Renal pelvis (tissue), 1 donor: ENCODE measurements at regions not wholly inside any gene's neighbourhood (a gene's known extent, or its start where the extent isn't known, plus 50 kb on each side); places are given as distances from the start of the nearest gene placed in this dataset.
"Not testable (repeated sequence)": the region's sequence is repeated elsewhere in the genome, so short reads cannot be mapped to it uniquely, and the experiment has no call there.

Source experiments
- DNase-seq: peaks from one replicate; pipeline ENCODE4 v3.0.0-alpha.2; 2013

DNA sequence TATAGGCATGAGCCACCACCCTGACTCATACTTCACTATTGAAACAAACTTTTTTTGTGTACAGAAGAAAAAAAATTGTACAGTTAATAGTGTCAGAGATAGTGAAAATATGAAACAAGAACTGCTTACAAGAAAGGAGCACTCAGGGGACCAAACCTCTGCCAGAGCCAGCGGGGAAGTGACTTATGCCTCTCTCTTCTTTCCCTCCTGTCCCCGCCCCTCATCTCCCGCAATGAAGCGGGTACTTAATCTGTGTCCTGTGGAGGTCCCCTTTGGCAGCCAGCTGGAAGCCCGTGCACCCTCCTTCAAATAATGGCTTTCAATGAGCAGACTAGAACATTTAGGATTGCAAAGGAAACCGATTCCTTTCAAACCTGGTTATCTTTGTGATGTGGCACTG, 51.5 kb downstream of the PPIAL4A start:
- DNase-seq: not testable (repeated sequence)

DNA sequence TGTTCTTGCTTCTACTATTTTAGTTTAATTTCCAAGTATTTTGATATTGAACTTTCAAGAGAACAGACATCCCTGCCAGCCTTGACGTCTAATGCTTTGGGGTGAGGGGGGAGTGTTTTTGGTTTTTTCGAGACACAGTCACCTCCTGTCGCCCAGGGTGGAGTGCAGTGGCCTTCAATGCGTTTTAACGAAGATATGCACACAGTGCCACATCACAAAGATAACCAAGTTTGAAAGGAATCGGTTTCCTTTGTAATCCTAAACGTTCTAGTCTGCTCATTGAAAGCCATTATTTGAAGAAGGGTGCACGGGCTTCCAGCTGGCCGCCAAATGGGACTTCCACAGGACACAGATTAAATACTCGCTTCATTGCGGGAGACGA, 52.3 kb downstream of the PPIAL4A start:
- DNase-seq: not testable (repeated sequence)

DNA sequence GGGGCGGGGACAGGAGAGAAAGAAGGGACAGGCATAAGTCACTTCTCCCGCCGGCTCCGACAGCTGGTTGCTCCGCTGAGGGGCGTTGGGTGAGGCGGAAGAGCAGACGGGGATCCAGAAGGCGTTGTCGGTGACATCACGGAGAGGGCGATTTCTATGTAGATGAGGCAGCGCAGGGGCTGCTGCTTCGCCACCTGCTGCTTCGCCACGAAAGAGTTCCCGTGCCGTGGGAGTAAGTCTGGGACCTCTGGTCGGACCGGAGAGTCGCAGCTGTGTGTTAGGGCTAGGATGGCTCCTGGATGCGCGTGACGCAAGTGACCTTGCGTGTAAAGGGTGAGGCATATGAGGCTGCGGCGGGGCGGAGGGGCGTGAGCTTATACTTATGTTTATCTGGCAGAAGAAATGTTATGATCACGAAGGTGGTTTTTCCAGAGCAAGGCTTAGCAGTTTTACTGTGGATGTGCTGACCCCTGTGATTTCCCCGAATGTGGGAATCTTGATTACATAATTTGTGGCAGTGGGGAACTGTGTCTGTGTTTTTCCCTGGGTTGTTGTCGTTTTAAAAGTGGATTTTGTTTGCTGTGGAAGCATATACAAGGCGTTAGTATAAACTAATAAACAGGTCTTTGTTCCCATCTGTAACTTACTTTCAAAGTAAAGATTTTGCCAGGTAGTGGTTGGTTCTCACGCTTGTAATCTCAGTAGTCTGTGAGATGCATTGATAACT, 52.8 kb downstream of the PPIAL4A start:
- DNase-seq: peak; percentile 40

DNA sequence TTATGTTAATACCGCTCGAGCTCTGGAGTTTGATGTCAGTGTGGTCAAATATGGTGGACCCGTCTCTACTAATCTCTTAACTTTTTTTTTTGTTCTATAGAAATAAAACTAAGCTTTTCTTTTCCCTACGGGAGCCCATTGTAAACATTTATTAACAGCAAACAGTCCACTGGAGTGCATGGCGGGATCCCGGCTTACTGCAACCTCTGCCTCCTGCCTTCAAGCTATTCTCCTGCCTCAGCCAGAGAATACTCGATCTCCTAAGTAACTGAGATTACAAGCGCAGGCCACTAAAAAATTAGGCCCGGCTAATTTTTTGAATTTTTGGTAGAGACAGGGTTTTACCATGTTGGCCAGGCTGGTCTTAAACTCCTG, 53.4 kb downstream of the PPIAL4A start:
- not testable (repeated sequence) for DNase-seq

DNA sequence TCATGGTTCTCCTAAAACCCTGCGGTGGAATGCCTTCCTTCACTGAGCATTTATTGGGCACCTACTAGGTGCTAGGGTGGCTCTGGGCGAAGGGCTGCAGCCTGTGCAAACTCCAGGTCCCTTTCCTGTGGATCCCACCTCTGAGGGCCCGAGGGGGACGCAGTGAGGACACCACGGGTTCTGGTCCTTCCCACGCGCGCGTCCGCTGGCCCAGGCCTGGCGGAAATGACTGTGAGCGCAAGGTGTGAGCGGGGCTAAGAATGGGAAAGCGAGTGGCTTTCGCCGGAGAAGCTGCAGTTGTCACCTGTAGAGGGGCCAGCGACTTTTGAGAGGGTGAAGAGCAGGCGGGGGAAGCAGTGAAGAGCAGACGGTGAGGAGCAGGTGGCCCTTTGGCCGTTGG, 55.1 kb downstream of the PPIAL4A start:
- DNase-seq: not testable (repeated sequence)

DNA sequence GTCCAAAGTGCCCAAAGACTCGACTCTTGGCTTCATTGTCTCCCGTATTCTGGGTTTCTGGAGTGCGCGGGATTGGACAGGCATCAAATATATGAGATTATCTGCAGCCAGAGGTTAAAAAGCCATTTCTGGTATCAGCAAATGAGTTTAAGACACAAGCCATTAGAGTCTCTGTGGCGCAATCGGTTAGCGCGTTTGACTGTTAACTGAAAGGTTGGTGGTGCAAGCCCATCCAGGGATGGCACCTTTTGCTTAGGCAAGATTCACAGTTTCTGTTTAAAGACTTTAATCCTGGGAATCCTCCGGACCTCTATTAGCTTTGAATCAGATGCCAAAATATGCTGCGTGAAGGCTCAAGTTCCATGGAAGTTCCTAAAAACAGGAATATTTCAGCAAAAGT, 55.6 kb downstream of the PPIAL4A start:
- DNase-seq: not testable (repeated sequence)

DNA sequence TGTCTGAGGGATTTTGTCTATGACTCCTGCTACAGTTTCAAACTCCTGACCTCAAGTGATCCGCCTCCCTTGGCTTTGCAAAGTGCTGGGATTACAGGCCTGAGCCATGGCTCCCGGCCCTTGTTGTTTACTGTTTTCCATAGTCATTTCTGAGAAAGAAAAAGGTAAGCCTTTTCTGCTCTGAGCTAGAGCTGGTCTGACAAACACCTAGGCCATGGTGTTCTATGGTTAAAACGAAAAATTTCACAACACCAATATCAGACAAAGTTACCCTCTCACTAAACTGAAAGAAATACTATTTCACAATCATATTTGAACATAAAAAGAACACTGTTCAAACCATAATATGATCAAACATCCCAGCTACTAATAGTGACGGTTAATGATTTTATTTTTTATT, 57.5 kb downstream of the PPIAL4A start:
- DNase-seq: not testable (repeated sequence)

DNA sequence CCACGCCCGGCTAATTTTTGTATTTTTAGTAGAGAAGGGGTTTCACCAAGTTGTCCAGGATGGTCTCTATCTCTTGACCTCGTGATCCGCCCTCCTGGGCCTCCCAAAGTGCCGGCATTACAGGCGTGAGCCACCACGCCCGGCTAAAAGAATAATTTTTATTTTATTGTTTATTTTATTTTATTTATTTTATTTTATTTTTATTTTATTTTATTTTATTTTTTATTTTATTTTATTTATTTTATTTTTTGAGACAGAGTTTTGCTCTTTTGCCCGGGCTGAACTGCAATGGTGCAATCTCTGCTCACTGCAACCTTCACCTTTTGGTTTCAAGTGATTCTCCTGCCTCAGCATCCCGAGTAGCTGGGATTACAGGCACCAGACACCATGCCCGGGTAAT, 60.2 kb downstream of the PPIAL4A start:
- DNase-seq: not testable (repeated sequence)

DNA sequence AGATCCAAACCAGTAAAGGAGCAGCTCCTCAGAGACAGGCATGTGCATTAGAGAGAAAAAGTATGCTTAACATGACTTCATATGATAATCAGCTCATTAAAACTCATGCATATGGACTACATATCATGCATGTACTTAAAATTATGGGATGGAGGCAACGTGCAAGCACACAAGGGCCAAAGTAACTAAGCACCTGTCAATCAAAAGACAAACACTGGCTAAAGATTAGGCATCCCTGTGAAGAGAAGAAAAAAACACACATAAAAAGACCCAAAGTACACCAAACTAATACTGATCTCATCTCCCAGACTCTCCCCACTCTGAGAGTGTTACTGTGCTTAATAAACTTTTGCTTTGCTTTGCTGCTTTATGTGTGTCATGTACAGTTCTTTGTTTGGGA, 61.1 kb downstream of the PPIAL4A start:
- not testable (repeated sequence) for DNase-seq

DNA sequence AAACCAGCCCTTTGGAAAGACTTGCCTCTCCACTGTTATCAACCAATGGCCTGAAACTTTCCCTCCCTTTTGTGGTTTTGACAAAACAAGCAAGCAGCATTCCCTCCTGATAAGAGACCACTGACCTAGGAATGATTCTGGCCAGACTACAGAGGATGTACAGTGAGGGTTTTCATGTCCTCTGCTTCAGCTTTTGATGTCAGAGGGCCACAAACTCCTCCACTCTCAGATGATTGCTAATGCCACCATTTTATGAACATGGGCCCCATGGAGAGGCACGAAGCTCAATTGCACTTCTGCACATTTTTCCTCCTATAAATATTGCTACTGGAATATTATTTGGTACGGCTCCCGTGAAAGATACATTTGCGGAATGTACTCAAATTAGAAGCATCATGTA, 61.5 kb downstream of the PPIAL4A start:
- DNase-seq: not testable (repeated sequence)

DNA sequence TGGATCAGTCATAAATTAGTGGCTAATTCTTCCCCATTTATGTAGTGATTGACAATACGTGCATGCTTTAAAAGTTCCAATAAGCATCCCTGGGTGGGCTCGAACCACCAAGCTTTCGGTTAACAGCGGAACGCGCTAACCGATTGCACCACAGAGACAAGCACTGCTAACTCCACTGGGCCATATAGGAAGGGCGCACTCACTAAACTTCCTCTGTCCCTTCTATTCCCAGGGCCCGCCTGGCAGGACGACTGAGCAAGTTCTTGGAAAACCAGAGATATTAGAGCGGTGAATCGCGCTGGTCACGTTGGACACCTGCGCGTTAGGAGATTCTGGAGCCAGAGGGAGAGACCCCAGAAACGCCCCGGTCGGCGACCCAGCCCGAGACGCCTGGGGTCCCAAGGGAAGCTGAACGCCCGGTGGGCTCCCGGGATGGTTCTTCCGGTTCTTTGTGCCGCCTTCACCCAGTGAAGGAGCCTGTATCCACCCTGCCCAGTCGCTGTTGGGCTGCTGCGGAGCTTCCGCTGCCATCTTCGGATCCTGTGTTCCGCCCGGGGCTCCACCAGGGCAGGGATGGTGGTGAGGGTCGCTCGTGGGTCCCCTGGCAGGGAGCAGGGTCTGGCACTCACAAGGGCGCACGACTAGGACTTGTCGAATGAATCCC, 62.8 kb downstream of the PPIAL4A start:
- DNase-seq: not testable (repeated sequence)

DNA sequence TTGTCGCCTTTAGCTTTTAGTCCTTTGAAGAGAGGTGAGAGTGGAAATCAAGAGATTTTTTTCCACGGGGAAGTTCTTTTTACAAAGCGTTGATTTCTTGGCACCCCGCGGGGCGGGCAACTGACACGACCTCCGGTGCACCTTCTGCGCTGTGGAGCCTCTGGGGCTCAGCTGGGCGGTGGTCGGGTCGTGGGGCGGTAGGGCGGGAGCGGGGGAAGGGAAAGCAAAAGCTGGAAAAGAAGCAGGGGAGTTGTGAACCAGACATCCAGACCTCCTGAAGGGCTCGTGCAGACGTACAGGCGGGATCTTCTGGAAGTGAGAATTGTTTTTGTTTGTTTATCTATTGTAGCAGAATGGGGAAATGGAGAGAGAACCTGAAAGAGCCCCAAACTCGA, 63.3 kb downstream of the PPIAL4A start:
- DNase-seq: not testable (repeated sequence)

DNA sequence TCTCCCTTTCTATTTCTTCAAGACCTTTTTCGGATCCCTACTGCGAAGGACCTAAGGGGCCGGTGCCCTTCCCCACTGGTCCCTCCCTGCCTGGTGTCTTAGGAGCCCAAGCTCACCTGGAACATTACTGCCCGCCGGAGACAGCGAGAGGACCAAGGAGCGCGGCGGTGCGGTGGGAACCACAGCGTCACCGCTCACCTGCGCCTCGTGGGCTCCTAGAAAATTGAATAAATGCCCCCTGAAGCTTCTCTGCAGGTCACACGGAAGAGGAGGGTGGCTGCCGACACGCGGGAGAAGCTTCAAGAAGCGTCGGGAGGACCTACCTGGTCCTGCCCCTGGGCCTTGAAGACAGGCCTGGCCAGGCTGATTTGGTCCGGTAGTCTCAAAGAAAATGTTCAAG, 65.2 kb downstream of the PPIAL4A start:
- no peak for DNase-seq

DNA sequence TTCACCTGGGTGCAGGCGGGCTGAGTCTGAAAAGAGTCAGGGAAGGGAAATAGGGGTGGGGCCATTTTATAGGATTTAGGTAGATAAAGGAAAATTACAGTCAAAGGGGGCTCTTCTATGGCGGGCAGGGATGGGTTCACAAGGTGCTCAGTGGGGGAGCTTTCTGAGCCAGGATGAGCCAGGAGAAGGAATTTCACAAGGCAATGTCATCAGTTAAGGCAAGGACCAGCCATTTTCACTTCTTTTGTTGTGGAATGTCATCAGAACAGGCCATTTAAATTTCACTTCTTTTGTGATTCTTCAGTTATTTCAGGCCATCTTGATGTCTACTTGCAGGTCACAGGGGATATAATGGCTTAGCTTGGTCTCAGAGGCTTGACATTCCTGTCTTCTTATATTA, 66.4 kb downstream of the PPIAL4A start:
- not testable (repeated sequence) for DNase-seq

DNA sequence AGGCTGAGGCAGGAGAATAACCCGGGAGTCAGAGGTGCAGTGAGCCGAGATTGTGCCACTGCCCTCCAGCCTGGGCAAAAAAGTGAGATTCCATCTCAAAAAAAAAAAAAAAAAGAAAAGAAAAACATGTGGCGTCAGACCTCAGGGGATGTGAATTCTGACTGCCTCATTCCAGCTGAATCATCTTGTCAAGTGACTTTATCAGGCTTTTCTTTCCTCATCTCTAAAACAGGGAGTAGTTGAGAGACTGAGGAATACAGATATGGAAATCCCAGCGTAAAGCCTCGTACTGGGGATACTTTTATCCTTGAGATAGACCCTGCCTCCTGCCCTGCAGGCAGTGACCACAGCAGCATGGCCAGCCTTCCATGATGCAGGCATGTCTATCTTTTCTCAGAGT, 76.4 kb downstream of the PPIAL4A start:
- DNase-seq: not testable (repeated sequence)

DNA sequence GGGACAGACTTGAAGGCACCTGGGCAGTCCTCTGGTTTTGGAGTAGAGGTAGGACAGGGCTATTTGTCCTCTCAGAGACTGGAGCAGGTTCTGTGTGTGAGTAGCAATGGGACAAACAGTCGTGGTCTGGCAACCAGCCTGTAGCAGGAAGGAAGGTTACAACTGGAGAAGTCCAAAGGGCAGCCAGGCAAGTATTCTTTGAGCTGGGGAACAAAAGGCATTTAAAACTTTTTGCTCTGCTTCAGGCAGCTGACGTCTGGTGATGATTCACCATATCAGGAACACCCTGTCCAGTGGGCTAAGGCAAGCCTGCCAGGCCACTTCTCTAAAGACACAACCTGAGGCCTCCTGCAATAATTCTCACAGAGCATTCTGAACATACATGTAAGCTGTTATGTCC, 83.3 kb downstream of the PPIAL4A start:
- DNase-seq: not testable (repeated sequence)

DNA sequence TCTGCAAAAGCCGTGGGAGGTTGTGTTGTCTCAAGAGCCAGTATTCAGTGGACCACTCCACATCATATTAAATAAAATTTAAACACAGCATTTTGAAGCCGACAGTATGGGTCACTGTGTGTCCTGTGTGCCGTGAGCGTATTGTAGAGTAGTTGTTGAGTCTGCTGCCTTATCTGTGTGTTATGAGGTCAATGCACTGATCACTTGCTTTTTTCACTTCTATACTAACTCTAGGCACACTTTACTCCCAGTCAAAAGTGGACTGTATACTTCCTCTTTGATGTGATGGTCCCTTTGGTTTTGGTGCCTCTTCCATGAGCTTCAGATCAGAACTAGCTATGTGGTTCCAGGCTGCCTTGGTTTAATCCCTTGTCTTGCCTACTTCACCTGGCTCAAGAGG, 84.3 kb downstream of the PPIAL4A start:
- DNase-seq: not testable (repeated sequence)

DNA sequence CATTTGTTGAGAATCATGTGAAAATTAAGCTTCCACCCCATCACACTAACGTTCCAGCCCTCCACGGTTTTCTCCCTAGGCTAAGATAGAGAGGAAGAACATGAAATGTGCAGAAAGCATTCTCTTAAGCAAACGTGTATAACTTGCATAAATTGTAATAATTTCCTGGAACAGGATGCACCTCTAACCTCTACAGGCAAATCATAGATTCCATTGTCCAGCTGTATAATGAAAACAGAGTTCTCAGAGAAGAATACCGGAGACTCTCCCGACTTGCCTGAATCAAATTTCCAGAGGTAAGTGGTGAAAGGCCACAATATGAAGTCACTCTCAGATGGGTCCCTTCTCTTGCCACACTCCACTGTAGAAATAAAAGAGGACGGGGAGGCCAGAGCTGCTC, 87.7 kb downstream of the PPIAL4A start:
- DNase-seq: not testable (repeated sequence)

DNA sequence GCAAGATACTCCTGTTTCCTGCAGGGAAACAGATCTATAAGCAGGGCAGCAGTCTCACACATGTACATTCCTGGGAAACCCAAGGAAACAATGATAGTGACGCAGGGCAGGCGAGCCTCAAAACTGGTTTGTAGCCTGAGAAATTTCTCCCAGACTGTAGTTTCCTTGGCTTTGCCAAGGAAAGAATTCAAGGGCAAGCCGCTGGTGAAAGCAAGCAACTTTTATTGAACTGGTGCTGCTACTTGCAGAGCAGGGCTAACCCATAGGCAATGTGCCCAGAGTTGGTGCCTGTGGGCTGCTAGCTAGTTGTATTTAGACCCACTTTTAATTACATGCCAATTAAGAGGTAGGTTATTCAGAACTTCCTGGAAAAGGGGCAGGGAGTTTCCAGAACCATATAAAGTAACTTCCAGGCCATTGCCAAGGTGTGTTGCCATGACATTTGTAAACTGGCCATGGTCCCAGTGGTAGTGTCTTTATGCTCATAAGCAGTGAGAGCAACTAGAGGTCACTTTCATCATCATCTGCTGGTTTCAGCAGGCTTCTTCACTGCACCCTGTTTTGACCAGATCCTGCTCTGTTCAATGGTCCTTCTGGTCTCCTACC, 92.0 kb downstream of the PPIAL4A start:
- not testable (repeated sequence) for DNase-seq

DNA sequence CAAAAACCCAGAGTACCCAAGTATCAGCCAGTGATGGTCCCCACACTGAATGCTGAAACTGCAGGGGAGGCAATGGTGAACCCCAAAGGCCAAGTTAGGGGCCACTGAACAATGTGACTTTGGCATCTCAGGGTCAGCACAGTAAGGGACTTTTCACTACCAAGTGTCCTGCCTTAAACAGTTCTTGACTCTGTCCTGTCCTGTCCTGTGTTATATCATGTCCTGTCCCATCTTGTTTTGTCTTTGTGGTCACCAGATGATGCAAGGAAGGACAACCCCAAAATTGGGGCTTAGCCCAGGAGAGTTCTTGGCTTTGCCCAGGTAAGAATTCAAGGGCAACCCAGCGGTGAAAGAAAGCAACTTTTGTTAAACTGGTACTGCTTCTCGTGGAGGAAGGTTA, 105.0 kb downstream of the PPIAL4A start:
- DNase-seq: not testable (repeated sequence)

DNA sequence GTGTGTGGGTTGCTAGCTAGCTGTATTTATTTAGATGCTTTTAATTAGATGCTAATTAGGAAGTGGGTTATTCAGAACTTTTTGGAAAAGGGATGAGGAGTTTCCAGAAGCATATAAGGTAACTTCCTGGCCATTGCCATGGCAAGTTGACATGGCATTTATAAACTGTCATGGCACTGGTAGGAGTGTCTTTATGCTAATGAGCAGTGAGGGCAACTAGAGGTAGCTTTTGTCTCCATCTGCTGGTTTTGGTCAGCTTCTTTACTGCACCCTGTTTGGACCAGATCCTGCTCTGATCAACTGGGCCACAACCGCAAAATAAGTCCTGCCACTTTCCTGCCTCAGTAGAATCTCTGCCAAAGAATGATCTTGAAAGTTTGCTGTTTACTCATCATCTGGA, 105.5 kb downstream of the PPIAL4A start:
- not testable (repeated sequence) for DNase-seq

DNA sequence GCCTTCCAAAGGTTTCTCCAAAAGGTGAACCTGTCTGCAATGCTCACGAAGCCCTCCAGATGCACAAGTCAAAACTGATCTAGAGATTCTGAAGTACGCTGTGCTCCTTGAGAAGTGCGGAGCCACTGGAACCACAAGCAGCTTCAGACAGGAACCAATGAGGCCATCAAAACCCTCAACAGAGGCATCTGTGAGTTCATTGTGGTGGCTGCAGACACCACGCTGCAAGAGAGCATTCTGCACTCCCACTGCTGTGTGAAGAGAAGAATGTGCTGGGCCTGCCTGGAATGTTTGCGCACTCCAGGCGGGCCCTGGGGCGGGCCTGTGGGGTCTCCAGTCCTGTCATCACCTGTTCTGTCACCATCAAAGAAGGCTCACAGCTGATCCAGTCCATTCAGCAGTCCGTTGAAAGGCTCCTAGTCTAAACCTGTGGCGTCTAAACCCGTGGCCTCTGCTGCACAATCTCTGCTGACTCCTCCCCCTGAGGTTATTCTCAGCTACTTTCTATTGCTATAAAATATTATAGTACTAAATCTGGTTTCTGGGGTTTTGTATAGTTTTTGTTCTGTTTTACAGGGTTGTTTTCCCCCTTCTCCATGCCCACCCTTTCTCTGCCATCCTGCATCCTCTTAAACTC, 111.6 kb downstream of the PPIAL4A start:
- not testable (repeated sequence) for DNase-seq

DNA sequence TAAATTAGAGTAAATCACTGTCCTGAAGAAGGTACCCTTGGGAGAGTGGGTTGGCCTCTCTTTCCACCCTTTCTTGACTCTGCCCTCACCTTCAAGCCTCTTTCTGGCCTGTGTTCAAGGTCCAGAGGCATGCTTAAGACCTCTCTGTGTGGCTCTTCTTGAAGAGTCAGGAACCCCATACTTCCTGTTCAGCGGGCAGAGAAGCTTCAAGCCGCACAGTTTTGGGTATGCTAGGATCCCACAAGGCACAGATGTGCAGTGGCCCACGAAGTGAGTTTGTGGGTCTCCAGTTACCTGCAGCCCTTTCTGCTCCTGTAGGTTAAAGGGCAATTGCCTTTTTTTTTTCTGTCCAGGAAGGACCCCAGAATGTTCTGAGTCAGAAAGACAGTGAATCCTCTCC, 113.7 kb downstream of the PPIAL4A start:
- DNase-seq: not testable (repeated sequence)
